GM23338 (cell line): ENCODE measurements at regions not wholly inside any gene's neighbourhood (a gene's known extent, or its start where the extent isn't known, plus 50 kb on each side); places are given as distances from the start of the nearest gene placed in this dataset.

ENCODE experiments used
- ATAC-seq: fragments of 200-7000 bp; cut with Tn5 transposase; 3 replicates; pipeline ENCODE4 v1.9.1; 2020
- DNase-seq: peaks from one replicate; pipeline ENCODE4 v3.0.0-alpha.2; 2015; ENCODE audit warnings: low spot score
- H2AFZ ChIP-seq: fragments of 200-600 bp; sonication (generic); 2 replicates; pipeline ENCODE4 v1.8.0; 2016; ENCODE audit warnings: antibody characterized with exemption, mild to moderate bottlenecking, moderate library complexity
- H3F3A ChIP-seq: fragments of 200-600 bp; sonication (generic); replicated peaks from 2 replicates; pipeline ENCODE4 v1.8.0; 2017; ENCODE audit warnings: antibody characterized with exemption, mixed run types, low read depth
- H3K27ac ChIP-seq: fragments of 200-600 bp; sonication (generic); 2 replicates; pipeline ENCODE4 v1.6.1; 2016; ENCODE audit warnings: low read depth
- H3K27me3 ChIP-seq: fragments of 200-600 bp; sonication (generic); 2 replicates; pipeline ENCODE4 v1.8.0; 2016; ENCODE audit warnings: mild to moderate bottlenecking, mixed run types, moderate library complexity; ENCODE audit not compliant: insufficient read depth
- H3K36me3 ChIP-seq: fragments of 200-600 bp; sonication (generic); 2 replicates; pipeline ENCODE4 v1.8.0; 2016; ENCODE audit warnings: mild to moderate bottlenecking; ENCODE audit not compliant: insufficient read depth
- H3K4me1 ChIP-seq: fragments of 200-600 bp; sonication (generic); 2 replicates; pipeline ENCODE4 v1.8.0; 2016; ENCODE audit warnings: mild to moderate bottlenecking, moderate library complexity; ENCODE audit not compliant: insufficient read depth
- H3K4me2 ChIP-seq: fragments of 200-600 bp; sonication (generic); 2 replicates; pipeline ENCODE4 v1.7.1; 2017; ENCODE audit warnings: mixed run types
- H3K4me3 ChIP-seq: fragments of 200-600 bp; sonication (generic); 2 replicates; pipeline ENCODE4 v1.6.1; 2016; ENCODE audit warnings: mixed run types
- H3K79me2 ChIP-seq: fragments of 200-600 bp; sonication (generic); replicated peaks from 2 replicates; pipeline ENCODE4 v1.8.0; 2017; ENCODE audit warnings: mild to moderate bottlenecking; ENCODE audit not compliant: insufficient read depth
- H3K9me2 ChIP-seq: fragments of 200-600 bp; sonication (generic); 2 replicates; pipeline ENCODE4 v1.8.0; 2017; ENCODE audit not compliant: insufficient read depth
- H4K20me1 ChIP-seq: fragments of 200-600 bp; sonication (generic); replicated peaks from 2 replicates; pipeline ENCODE4 v1.8.0; 2017; ENCODE audit warnings: mild to moderate bottlenecking; ENCODE audit not compliant: insufficient read depth
- H3K27ac Mint-ChIP-seq: 2 replicates; pipeline ENCODE4 v1.8.0; 2020; ENCODE audit warnings: inconsistent platforms, mild to moderate bottlenecking, moderate library complexity, mixed read lengths
- H3K27me3 Mint-ChIP-seq: 3 replicates; pipeline ENCODE4 v1.8.0; 2022; ENCODE audit warnings: low read depth, mild to moderate bottlenecking, moderate library complexity, mixed read lengths, inconsistent platforms; ENCODE audit not compliant: insufficient read depth, poor library complexity
- H3K36me3 Mint-ChIP-seq: 3 replicates; pipeline ENCODE4 v1.8.0; 2021; ENCODE audit warnings: low read depth, mild to moderate bottlenecking, inconsistent platforms, moderate library complexity, mixed read lengths
- H3K4me1 Mint-ChIP-seq: 3 replicates; pipeline ENCODE4 v1.8.0; 2020; ENCODE audit warnings: mild to moderate bottlenecking, inconsistent platforms, mixed read lengths
- H3K4me3 Mint-ChIP-seq: 3 replicates; pipeline ENCODE4 v1.8.0; 2021; ENCODE audit warnings: moderate library complexity, mild to moderate bottlenecking, inconsistent platforms, mixed read lengths
- H3K9me3 Mint-ChIP-seq: 3 replicates; pipeline ENCODE4 v1.8.0; 2020; ENCODE audit warnings: moderate library complexity, mild to moderate bottlenecking, inconsistent platforms, mixed read lengths
- CREB1 ChIP-seq: fragments of 250-450 bp; sonication (Bioruptor Pico); IDR thresholded peaks from 2 replicates; pipeline ENCODE4 v1.5.0; 2020; ENCODE audit warnings: low read depth, mild to moderate bottlenecking, moderate library complexity
- CTCF ChIP-seq, 2 experiments: fragments of 200-600 bp in 1 of 2; sonication (generic) in 1 of 2; conservative IDR thresholded peaks; 2 replicates each; pipeline versions ENCODE4 v1.5.1 to v1.6.1; 2016 to 2017; ENCODE audit warnings: antibody characterized with exemption in 2 of 2, low read depth in 2 of 2, mild to moderate bottlenecking in 2 of 2, moderate library complexity in 1 of 2
- EZH2 ChIP-seq: fragments of 200-600 bp; sonication (generic); IDR thresholded peaks from one replicate; pipeline ENCODE4 v1.8.0; 2017; ENCODE audit warnings: antibody characterized with exemption, mild to moderate bottlenecking, low read depth; ENCODE audit not compliant: unreplicated experiment
- EZH2phosphoT487 ChIP-seq: fragments of 200-600 bp; sonication (generic); IDR thresholded peaks from one replicate; pipeline ENCODE4 v1.8.1; 2018; ENCODE audit warnings: antibody characterized with exemption; ENCODE audit not compliant: unreplicated experiment
- JUNB ChIP-seq: IDR thresholded peaks from one replicate; pipeline ENCODE4 v1.6.1; 2016; ENCODE audit warnings: antibody characterized with exemption; ENCODE audit not compliant: unreplicated experiment
- NANOG ChIP-seq: IDR thresholded peaks from 2 replicates; pipeline ENCODE4 v1.6.1; 2016; ENCODE audit warnings: antibody characterized with exemption, borderline replicate concordance
- POLR2AphosphoS5 ChIP-seq: IDR thresholded peaks from 2 replicates; pipeline ENCODE4 v1.6.1; 2016; ENCODE audit warnings: antibody characterized with exemption, low read depth
- REST ChIP-seq: IDR thresholded peaks from one replicate; pipeline ENCODE4 v1.6.1; 2018; ENCODE audit warnings: antibody characterized with exemption; ENCODE audit not compliant: unreplicated experiment
- STAT1 ChIP-seq: IDR thresholded peaks from one replicate; pipeline ENCODE4 v1.6.1; 2016; ENCODE audit warnings: antibody characterized with exemption; ENCODE audit not compliant: unreplicated experiment
- ZNF114 ChIP-seq: fragments of 250-450 bp; sonication (Bioruptor Pico); IDR thresholded peaks from 2 replicates; pipeline ENCODE4 v1.5.0; 2020; ENCODE audit warnings: mild to moderate bottlenecking, moderate library complexity
- ZNF331 ChIP-seq: fragments of 250-450 bp; sonication (Bioruptor Pico); IDR thresholded peaks from 2 replicates; pipeline ENCODE4 v1.5.0; 2020; ENCODE audit warnings: low read depth, mild to moderate bottlenecking, moderate library complexity
- ZNF462 ChIP-seq: fragments of 250-450 bp; sonication (Bioruptor Pico); IDR thresholded peaks from 2 replicates; pipeline ENCODE4 v1.5.0; 2020; ENCODE audit warnings: mild to moderate bottlenecking, moderate library complexity
- TF ChIP-seq, protein P1 (sequence below): IDR thresholded peaks from 2 replicates; pipeline ENCODE4 v1.6.1; 2016; ENCODE audit warnings: antibody characterized with exemption

- H3K4me1 ChIP-seq = no peaks in the 10 kb centered on the region
- no peak overlapping the region for H3K4me3 ChIP-seq
- H3K36me3 Mint-ChIP-seq = no peaks in the 10 kb centered on the region
- no peak for TF ChIP-seq POLR2AphosphoS5
- TF ChIP-seq CTCF (conservative IDR thresholded peaks at IDR 0.05; ENCODE audit: low read depth in 2 of 2) = no peak
- no peak for TF ChIP-seq JUNB
- TF ChIP-seq REST = no peak
- no peak for TF ChIP-seq EZH2
- TF ChIP-seq NANOG = no peak
- TF ChIP-seq, protein P1, sequence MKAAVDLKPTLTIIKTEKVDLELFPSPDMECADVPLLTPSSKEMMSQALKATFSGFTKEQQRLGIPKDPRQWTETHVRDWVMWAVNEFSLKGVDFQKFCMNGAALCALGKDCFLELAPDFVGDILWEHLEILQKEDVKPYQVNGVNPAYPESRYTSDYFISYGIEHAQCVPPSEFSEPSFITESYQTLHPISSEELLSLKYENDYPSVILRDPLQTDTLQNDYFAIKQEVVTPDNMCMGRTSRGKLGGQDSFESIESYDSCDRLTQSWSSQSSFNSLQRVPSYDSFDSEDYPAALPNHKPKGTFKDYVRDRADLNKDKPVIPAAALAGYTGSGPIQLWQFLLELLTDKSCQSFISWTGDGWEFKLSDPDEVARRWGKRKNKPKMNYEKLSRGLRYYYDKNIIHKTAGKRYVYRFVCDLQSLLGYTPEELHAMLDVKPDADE = no peak
- no peak for TF ChIP-seq ZNF331 (CRISPR knock-in tag)
- no peak for TF ChIP-seq ZNF462
- no peak for TF ChIP-seq STAT1
- no peak for TF ChIP-seq EZH2phosphoT487
- no peak for TF ChIP-seq ZNF114 (CRISPR knock-in tag)
- no peak for TF ChIP-seq CREB1 (CRISPR knock-in tag)
- no peak overlapping the region for H3K4me3 Mint-ChIP-seq
- H3K9me3 Mint-ChIP-seq = no peaks in the 10 kb centered on the region
- H3F3A ChIP-seq = no peaks in the 10 kb centered on the region
- ATAC-seq = no peak
- H3K79me2 ChIP-seq = no peaks in the 10 kb centered on the region
- H3K4me2 ChIP-seq = no peak overlapping the region
- DNase-seq = no peak
- peaks cover 2% of the 10 kb centered on the region for H3K27me3 Mint-ChIP-seq
- H3K27me3 ChIP-seq = no peaks in the 10 kb centered on the region
- H4K20me1 ChIP-seq = no peaks in the 10 kb centered on the region
- H3K9me2 ChIP-seq = 0 out of 2 replicates have a peak, but pooled peaks cover 7% of the 10 kb centered on the region
- no peak overlapping the region for H3K27ac ChIP-seq
- no peak overlapping the region for H2AFZ ChIP-seq
- H3K27ac Mint-ChIP-seq = no peak overlapping the region
- no peaks in the 10 kb centered on the region for H3K4me1 Mint-ChIP-seq
- H3K36me3 ChIP-seq = no peaks in the 10 kb centered on the region
Measured at GRCh38 chr1:169044971-169045370, 61.5 kb upstream of the ATP1B1 start.
